Mononuclear cell (primary cell): ENCODE measurements at regions not wholly inside any gene's neighbourhood (a gene's known extent, or its start where the extent isn't known, plus 50 kb on each side); places are given as distances from the start of the nearest gene placed in this dataset.

Experiments used
- H3K27me3 ChIP-seq: 2 replicates; pipeline ENCODE4 v1.6.0; 2011; ENCODE audit warnings: low read length, control low read depth; ENCODE audit not compliant: insufficient read depth
- H3K4me1 ChIP-seq: 2 replicates; pipeline ENCODE4 v1.5.1; 2011; ENCODE audit warnings: mild to moderate bottlenecking, low read length, control low read depth; ENCODE audit not compliant: insufficient read depth
- H3K4me3 ChIP-seq: 2 replicates; pipeline ENCODE4 v1.5.1; 2011; ENCODE audit warnings: mild to moderate bottlenecking, low read length, moderate library complexity
- H3K9me3 ChIP-seq: 2 replicates; pipeline ENCODE4 v1.5.1; 2011; ENCODE audit warnings: low read depth, mild to moderate bottlenecking, control low read depth, low read length

- Histone ChIP-seq H3K27me3 (peaks cover 5% of the 10 kb centered on the region), H3K9me3 (no peaks in the 10 kb centered on the region)
Measured at GRCh38 chr12:65568517-65568916, 255.8 kb upstream of the HMGA2 start.

GRCh38 chr12:65570451-65571130 is 253.7 kb upstream of the HMGA2 start:
- Histone ChIP-seq H3K4me1 (no peaks in the 10 kb centered on the region), H3K27me3 (peaks cover 5% of the 10 kb centered on the region), H3K9me3 (peaks cover 7% of the 10 kb centered on the region), H3K4me3 (no peak overlapping the region)

More at GRCh38 chr12:65568517-65568916, 255.8 kb upstream of the HMGA2 start:
- H3K4me3 ChIP-seq, result no peak overlapping the region
- H3K4me1 ChIP-seq, result no peaks in the 10 kb centered on the region

DNA sequence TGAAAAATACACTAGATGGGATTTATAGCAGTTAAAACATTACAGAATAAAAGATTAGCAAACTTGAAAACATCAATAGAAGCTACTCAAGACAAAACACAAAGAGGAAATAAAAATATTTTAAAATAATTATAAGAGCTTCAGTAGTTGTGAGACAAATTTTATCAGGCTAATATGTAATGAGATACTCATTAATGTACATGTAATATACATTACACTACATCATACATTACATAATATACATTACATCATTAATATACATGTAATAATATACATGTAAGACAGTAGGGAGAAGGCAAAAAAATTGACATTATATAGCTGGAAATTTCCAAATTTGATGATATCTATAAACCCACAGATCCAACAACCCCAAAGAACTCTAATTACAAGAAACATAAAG is 249.4 kb upstream of the HMGA2 start:
- Histone ChIP-seq H3K4me3 (no peak overlapping the region), H3K27me3 (no peaks in the 10 kb centered on the region)

DNA sequence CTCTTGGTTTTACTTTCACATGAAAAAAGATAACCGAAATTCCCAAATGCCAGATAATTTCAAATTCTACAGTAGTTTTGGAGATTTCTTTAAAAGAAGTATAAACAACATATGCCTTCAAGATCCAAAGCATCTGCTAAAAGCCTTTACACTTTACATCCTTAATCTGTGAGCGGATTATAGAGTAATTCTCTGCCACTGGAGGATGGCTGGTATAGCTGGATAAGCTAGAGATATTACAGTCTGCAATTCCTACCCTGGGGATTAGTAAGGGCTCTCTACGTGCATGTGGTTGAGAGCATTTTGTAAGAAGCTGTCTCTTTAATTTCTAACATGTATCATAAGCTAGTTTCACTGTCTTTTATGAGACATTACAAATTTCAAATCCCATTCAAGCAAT is 240.3 kb upstream of the HMGA2 start:
- Histone ChIP-seq H3K4me3 (no peak overlapping the region), H3K4me1 (no peaks in the 10 kb centered on the region), H3K9me3 (no peaks in the 10 kb centered on the region), H3K27me3 (no peaks in the 10 kb centered on the region)

More for the DNA sequence above, 249.4 kb upstream of the HMGA2 start:
- no peaks in the 10 kb centered on the region for H3K4me1 ChIP-seq
- peaks cover 7% of the 10 kb centered on the region for H3K9me3 ChIP-seq

GRCh38 chr12:65585648-65586602 is 238.4 kb upstream of the HMGA2 start:
- no peaks in the 10 kb centered on the region for H3K9me3 ChIP-seq

GRCh38 chr12:65586796-65587195 is 237.5 kb upstream of the HMGA2 start:
- H3K4me3 ChIP-seq, result no peak overlapping the region
- H3K9me3 ChIP-seq, result no peaks in the 10 kb centered on the region
- H3K4me1 ChIP-seq, result no peaks in the 10 kb centered on the region
- H3K27me3 ChIP-seq, result no peaks in the 10 kb centered on the region

More at GRCh38 chr12:65585648-65586602, 238.4 kb upstream of the HMGA2 start:
- no peak overlapping the region for H3K4me3 ChIP-seq
- H3K4me1 ChIP-seq, result no peaks in the 10 kb centered on the region
- H3K27me3 ChIP-seq, result no peaks in the 10 kb centered on the region

DNA sequence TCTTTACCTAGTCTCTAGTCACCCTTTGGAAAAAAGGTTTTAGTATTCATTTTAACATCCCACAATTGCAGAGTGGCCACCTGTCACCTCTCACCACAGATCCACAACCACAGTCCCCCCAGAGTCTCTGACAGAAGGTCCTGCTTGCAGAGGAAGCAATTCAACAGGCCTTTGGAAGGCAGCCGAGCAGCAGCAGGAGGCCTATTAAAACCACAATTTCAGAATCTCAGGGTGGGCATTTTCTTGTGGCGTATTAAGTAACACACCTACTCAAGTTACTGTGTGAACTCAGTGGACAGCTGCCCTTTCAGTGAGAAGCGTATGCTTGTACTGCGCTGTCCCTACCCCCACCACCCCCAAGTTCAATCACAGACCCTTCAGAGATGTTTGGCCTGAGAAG is 234.0 kb upstream of the HMGA2 start:
- Histone ChIP-seq H3K4me1 (no peaks in the 10 kb centered on the region), H3K27me3 (no peaks in the 10 kb centered on the region), H3K4me3 (no peak overlapping the region), H3K9me3 (no peaks in the 10 kb centered on the region)

DNA sequence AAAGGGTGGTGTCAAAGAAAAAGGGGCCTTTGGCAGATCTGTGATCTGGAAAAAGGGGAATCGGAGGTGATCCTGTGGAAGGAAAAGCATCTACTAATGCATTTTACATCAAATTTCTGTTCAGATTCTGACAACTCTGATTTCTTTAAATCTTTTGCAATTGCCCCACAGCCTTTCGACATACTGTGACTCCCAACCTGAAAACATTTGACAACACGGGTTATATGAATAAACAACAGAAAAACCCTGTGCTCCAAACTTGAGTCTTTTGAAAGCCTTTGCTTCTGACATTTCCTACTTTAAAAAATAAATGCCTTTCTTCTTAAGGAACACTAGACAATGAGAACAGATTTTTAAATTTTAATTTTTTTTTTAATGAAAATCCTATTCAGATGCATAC is 231.9 kb upstream of the HMGA2 start:
- Histone ChIP-seq H3K4me1 (no peaks in the 10 kb centered on the region), H3K27me3 (no peaks in the 10 kb centered on the region), H3K9me3 (no peaks in the 10 kb centered on the region), H3K4me3 (no peak overlapping the region)

- no peaks in the 10 kb centered on the region for H3K27me3 ChIP-seq
- no peak overlapping the region for H3K4me3 ChIP-seq
- no peaks in the 10 kb centered on the region for H3K4me1 ChIP-seq
- no peaks in the 10 kb centered on the region for H3K9me3 ChIP-seq
Measured at GRCh38 chr12:65593239-65593701, 231.0 kb upstream of the HMGA2 start.

- H3K9me3 ChIP-seq, result no peaks in the 10 kb centered on the region
- no peak overlapping the region for H3K4me3 ChIP-seq
- H3K27me3 ChIP-seq, result no peaks in the 10 kb centered on the region
- H3K4me1 ChIP-seq, result no peaks in the 10 kb centered on the region
Measured at GRCh38 chr12:65594409-65594808, 229.9 kb upstream of the HMGA2 start.

DNA sequence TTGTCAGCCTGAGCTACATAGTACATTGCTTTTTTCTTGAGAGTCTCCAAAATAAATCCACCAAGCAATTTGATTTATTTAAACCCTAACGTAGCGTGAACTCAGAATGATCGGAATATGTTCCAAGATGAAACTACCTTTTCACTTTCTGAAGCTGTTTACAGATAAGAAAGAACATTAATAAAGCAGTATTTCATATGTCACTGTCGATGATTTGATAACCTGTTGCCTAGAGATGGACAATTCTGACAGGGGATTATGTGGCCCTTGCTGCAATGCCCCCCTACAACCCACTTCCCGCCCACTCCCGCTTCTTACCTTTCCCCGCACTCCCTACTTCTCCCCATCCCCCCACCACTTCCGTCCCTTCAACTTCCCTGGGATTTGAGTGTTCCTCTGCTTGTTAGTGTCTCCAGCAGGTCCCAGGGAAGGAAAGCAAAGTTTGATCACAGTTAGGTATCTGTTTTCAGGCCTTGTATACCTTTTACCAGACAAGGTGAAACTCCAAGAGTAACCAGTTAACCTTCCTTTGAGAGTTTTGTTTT is 229.2 kb upstream of the HMGA2 start:
- H3K4me3 ChIP-seq, result no peak overlapping the region
- H3K9me3 ChIP-seq, result no peaks in the 10 kb centered on the region
- H3K4me1 ChIP-seq, result no peaks in the 10 kb centered on the region
- no peaks in the 10 kb centered on the region for H3K27me3 ChIP-seq

DNA sequence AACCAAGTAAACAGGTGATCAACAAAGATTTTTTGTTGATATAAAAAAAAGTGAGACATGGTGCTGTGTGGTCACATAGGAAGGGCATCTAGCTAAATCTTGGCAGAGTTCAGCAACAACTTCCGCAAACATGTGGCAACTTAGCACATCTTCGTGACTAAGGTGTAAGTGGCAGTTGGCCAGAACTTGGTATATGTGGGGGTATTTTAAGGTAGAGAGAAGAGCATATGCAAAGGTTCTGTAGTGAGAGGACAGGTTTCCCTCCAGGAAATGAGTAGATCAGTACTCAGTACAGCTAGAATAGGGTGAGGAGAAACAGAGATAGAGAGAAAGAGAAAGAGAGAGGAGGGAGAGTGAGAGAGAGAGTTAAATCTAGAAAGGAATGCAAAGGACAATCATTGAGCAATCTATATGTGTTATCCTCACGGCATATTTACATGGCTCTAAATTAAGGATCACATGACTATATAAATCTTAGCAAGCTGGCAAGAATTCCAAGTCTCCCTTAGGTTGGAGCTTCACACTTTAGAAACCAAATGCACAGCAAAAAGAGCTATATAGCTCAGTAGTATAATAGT is 227.7 kb upstream of the HMGA2 start:
- H3K4me1 ChIP-seq, result no peaks in the 10 kb centered on the region
- H3K9me3 ChIP-seq, result no peaks in the 10 kb centered on the region
- H3K4me3 ChIP-seq, result no peak overlapping the region
- peaks cover 7% of the 10 kb centered on the region for H3K27me3 ChIP-seq

DNA sequence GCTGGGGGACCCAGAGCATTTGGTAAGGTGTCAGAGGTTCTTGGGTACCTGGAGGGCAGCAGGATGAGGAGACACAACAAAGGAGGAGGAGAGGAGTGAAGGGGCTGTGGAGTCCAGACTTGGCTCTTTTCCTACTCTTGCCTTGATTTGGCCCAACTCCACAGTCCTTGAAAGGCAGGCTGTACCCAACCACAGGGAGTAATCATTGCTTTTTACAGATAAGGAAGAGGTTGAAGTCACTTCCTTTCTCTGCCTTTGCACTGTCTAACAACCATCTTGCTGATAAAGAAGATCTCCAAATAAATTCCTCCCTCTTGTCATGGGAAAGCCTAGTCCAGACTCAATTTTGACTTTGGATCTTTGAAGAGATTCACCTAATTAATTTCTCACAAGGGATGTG is 226.8 kb upstream of the HMGA2 start:
- Histone ChIP-seq H3K9me3 (no peaks in the 10 kb centered on the region), H3K4me1 (no peaks in the 10 kb centered on the region), H3K27me3 (peaks cover 8% of the 10 kb centered on the region), H3K4me3 (no peak overlapping the region)

GRCh38 chr12:65598688-65599087 is 225.6 kb upstream of the HMGA2 start:
- Histone ChIP-seq H3K9me3 (no peaks in the 10 kb centered on the region), H3K4me1 (no peaks in the 10 kb centered on the region), H3K4me3 (no peak overlapping the region), H3K27me3 (peaks cover 8% of the 10 kb centered on the region)

DNA sequence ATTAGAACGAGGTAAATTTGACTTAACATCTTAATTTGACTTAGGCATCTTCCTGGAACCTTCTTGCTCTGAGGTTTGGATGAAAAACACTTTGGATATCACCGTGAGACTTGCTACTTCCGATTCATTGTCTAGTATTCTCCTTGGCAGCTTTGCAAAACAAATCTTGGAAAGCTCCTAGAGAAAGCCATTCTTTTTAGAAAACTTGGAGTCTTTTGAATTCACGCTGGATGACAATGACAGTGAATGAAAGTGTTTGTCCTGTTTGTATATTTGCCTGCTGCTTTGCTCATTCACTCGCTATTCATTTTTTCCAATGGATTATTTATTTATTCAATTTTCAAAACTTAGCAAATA is 222.1 kb upstream of the HMGA2 start:
- H3K9me3 ChIP-seq, result no peaks in the 10 kb centered on the region
- no peak overlapping the region for H3K4me3 ChIP-seq
- H3K4me1 ChIP-seq, result no peaks in the 10 kb centered on the region
- peaks cover 8% of the 10 kb centered on the region for H3K27me3 ChIP-seq
